ENCODE measurements at regions not wholly inside any gene's neighbourhood (a gene's known extent, or its start where the extent isn't known, plus 50 kb on each side); places are given as distances from the start of the nearest gene placed in this dataset.

- TF ChIP-seq CTCF (conservative IDR thresholded peaks at IDR 0.05; ENCODE audit: low read depth, low read length) = no peak
- no peak overlapping the region for H3K9ac ChIP-seq
- H3K4me3 ChIP-seq (IDR thresholded peaks at IDR 0.05; ENCODE audit: insufficient read depth, low read depth, low read length) = no peak overlapping the region
- no peaks in the 10 kb centered on the region for H4K20me1 ChIP-seq (ENCODE audit: insufficient read depth)
- H3K79me2 ChIP-seq (ENCODE audit: insufficient read depth, low read depth) = no peaks in the 10 kb centered on the region
- H3K4me2 ChIP-seq = no peak overlapping the region
- H3K4me1 ChIP-seq (ENCODE audit: low read depth, poor library complexity, severe bottlenecking) = peaks cover 25% of the 10 kb centered on the region
- H2AFZ ChIP-seq (ENCODE audit: low read depth) = no peak overlapping the region
- H3K27me3 ChIP-seq (ENCODE audit: insufficient read depth, low read depth) = no peaks in the 10 kb centered on the region
- H3K36me3 ChIP-seq (ENCODE audit: insufficient read depth) = no peaks in the 10 kb centered on the region
- no peak overlapping the region for H3K27ac ChIP-seq
Measured at GRCh38 chr21:24445517-24445916, 1161.8 kb downstream of the MRPL39 start.

- no peaks in the 10 kb centered on the region for H3K79me2 ChIP-seq (ENCODE audit: insufficient read depth, low read depth)
- no peaks in the 10 kb centered on the region for H3K36me3 ChIP-seq (ENCODE audit: insufficient read depth)
- no peak for TF ChIP-seq CTCF (conservative IDR thresholded peaks at IDR 0.05; ENCODE audit: low read depth, low read length)
- H3K4me2 ChIP-seq = no peak overlapping the region
- H4K20me1 ChIP-seq (ENCODE audit: insufficient read depth) = no peaks in the 10 kb centered on the region
- H3K9ac ChIP-seq = no peak overlapping the region
- H3K27me3 ChIP-seq (ENCODE audit: insufficient read depth, low read depth) = no peaks in the 10 kb centered on the region
- H2AFZ ChIP-seq (ENCODE audit: low read depth) = no peak overlapping the region
- peaks cover 17% of the 10 kb centered on the region for H3K4me1 ChIP-seq (ENCODE audit: low read depth, poor library complexity, severe bottlenecking)
- no peak overlapping the region for H3K4me3 ChIP-seq (IDR thresholded peaks at IDR 0.05; ENCODE audit: insufficient read depth, low read depth, low read length)
- no peak overlapping the region for H3K27ac ChIP-seq
Measured at GRCh38 chr21:24444736-24445135, 1162.5 kb downstream of the MRPL39 start.

GRCh38 chr21:24436236-24436635 lies 1171.0 kb downstream of the MRPL39 start:
- Histone ChIP-seq H3K4me3 (IDR thresholded peaks at IDR 0.05; ENCODE audit: insufficient read depth, low read depth, low read length) (no peak overlapping the region), H4K20me1 (ENCODE audit: insufficient read depth) (no peaks in the 10 kb centered on the region)

GRCh38 chr21:24428591-24429199 lies 1178.6 kb downstream of the MRPL39 start:
- Histone ChIP-seq H3K4me3 (IDR thresholded peaks at IDR 0.05; ENCODE audit: insufficient read depth, low read depth, low read length) (no peak overlapping the region), H3K4me1 (ENCODE audit: low read depth, poor library complexity, severe bottlenecking) (no peaks in the 10 kb centered on the region), H3K36me3 (ENCODE audit: insufficient read depth) (no peaks in the 10 kb centered on the region), H3K27ac (no peak overlapping the region), H3K9ac (no peak overlapping the region), H3K79me2 (ENCODE audit: insufficient read depth, low read depth) (no peaks in the 10 kb centered on the region), H3K4me2 (no peak overlapping the region), H2AFZ (ENCODE audit: low read depth) (no peak overlapping the region), H4K20me1 (ENCODE audit: insufficient read depth) (no peaks in the 10 kb centered on the region), H3K27me3 (ENCODE audit: insufficient read depth, low read depth) (no peaks in the 10 kb centered on the region)
- no peak for TF ChIP-seq CTCF (conservative IDR thresholded peaks at IDR 0.05; ENCODE audit: low read depth, low read length)

More at GRCh38 chr21:24436236-24436635, 1171.0 kb downstream of the MRPL39 start:
- no peak for TF ChIP-seq CTCF (conservative IDR thresholded peaks at IDR 0.05; ENCODE audit: low read depth, low read length)
- Histone ChIP-seq H3K79me2 (ENCODE audit: insufficient read depth, low read depth) (no peaks in the 10 kb centered on the region), H3K27ac (peak overlapping the region; percentile 5; the same call in 1 of the 2 replicates), H2AFZ (ENCODE audit: low read depth) (peak overlapping the region; percentile 13; the same call in 1 of the 2 replicates), H3K36me3 (ENCODE audit: insufficient read depth) (no peaks in the 10 kb centered on the region), H3K4me2 (peak overlapping the region; percentile 1; the same call in 1 of the 2 replicates), H3K9ac (no peak overlapping the region), H3K4me1 (ENCODE audit: low read depth, poor library complexity, severe bottlenecking) (peaks cover 10% of the 10 kb centered on the region), H3K27me3 (ENCODE audit: insufficient read depth, low read depth) (no peaks in the 10 kb centered on the region)
